ENCODE measurements at regions not wholly inside any gene's neighbourhood (a gene's known extent, or its start where the extent isn't known, plus 50 kb on each side); places are given as distances from the start of the nearest gene placed in this dataset.

DNA sequence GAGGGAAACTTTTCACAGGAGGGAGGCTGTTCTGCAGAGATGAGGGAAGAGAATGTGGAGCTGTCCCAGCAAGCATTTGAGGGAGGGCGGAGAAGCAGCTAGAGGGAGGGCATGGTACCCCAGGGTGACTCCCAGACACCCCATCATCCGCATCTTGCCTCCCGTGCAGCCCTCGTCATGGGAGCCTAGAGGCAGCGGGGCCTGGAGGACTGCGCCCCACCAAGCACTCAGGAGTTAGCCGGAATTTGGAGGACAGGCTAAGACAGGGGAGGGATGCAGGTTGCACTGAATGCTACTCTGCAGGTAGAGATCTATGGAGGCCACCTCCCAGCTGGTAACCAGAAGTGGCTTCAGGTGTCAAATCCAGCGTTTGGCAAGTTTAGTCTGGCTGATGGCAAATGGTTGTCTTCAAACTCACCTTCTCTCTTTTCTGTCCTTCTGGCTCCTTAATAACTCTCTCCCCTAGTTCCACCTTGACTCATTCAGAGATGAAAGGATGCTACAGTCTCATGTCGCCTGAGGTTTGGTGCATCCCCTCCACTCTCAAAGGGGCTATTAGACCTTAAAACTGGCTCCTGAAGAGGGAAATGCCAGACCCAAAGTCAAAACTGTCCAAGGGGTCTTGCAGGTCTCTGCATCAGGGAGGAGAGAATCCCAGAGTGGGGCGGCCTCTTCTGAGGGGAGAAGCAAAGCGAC, 155.9 kb upstream of the TLE3 start:
- Histone ChIP-seq H3K27ac (ENCODE audit: insufficient read depth, low read length) (no peak overlapping the region), H4K5ac (ENCODE audit: low read depth, low read length) (no peak overlapping the region), H2AK9ac (replicated peaks; ENCODE audit: low read depth, low read length, poor library complexity) (no peak overlapping the region), H2BK5ac (ENCODE audit: low read depth, low read length, poor library complexity, severe bottlenecking) (no peak overlapping the region), H3K4me1 (ENCODE audit: control insufficient read depth, insufficient read depth, low read length) (no peaks in the 10 kb centered on the region), H4K20me1 (ENCODE audit: insufficient read depth, low read length) (no peaks in the 10 kb centered on the region), H3K4me2 (ENCODE audit: low read depth, low read length) (no peak overlapping the region), H3K14ac (replicated peaks; ENCODE audit: low read depth, low read length) (no peak overlapping the region), H2BK120ac (ENCODE audit: low read depth, low read length) (no peak overlapping the region), H3K18ac (ENCODE audit: low read depth, low read length) (no peak overlapping the region), H3K4me3 (ENCODE audit: insufficient read depth, low read depth, low read length) (no peak overlapping the region), H3K9ac (ENCODE audit: low read depth, low read length) (no peak overlapping the region), H3K9me3 (ENCODE audit: control insufficient read depth, insufficient read depth, low read length) (peaks cover 5% of the 10 kb centered on the region; the same call in 1 of the 2 replicates), H2BK15ac (ENCODE audit: low read depth, low read length) (no peak overlapping the region), H3K27me3 (ENCODE audit: control insufficient read depth, insufficient read depth, low read length) (peaks cover 40% of the 10 kb centered on the region; the same call in 1 of the 2 replicates), H4K8ac (ENCODE audit: low read depth in 2 of 2, low read length in 2 of 2) (no peak overlapping the region), H3K23ac (ENCODE audit: low read depth, low read length) (no peak overlapping the region), H3K79me1 (ENCODE audit: low read depth in 1 of 2, low read length in 2 of 2) (no peaks in the 10 kb centered on the region), H3K36me3 (ENCODE audit: control insufficient read depth, insufficient read depth, low read length) (no peaks in the 10 kb centered on the region), H3K9me1 (ENCODE audit: insufficient read depth, low read length) (no peaks in the 10 kb centered on the region), H3K4ac (ENCODE audit: low read depth, low read length) (no peak overlapping the region), H3K56ac (ENCODE audit: extremely low read depth, insufficient read depth, low read length) (no peak overlapping the region), H2AK5ac (ENCODE audit: low read depth, low read length) (no peak overlapping the region), H4K91ac (ENCODE audit: insufficient read depth, low read depth, low read length) (no peak overlapping the region), H2AFZ (replicated peaks; ENCODE audit: low read length, poor library complexity) (no peak overlapping the region), H2BK20ac (ENCODE audit: low read depth, low read length) (no peak overlapping the region)
- dilution Hi-C loops (cut with HindIII; ENCODE audit: low sequenced_read_pairs, unreplicated experiment) (no loop called here), intact Hi-C loops (cut with micrococcal nuclease) (no loop called here), in situ Hi-C loops (cut with MboI; ENCODE audit: low sequenced_read_pairs) (no loop called here)
- ATAC-seq (ENCODE audit: low read depth): no peak
- BruUV-seq (replicated peaks): no TSS peak
- CTCF ChIA-PET: no interaction called here
- TF ChIP-seq, protein P1, sequence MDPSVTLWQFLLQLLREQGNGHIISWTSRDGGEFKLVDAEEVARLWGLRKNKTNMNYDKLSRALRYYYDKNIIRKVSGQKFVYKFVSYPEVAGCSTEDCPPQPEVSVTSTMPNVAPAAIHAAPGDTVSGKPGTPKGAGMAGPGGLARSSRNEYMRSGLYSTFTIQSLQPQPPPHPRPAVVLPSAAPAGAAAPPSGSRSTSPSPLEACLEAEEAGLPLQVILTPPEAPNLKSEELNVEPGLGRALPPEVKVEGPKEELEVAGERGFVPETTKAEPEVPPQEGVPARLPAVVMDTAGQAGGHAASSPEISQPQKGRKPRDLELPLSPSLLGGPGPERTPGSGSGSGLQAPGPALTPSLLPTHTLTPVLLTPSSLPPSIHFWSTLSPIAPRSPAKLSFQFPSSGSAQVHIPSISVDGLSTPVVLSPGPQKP (IDR thresholded peaks at IDR 0.05; ENCODE audit: borderline replicate concordance, low read depth, low read length): no peak
- TF ChIP-seq NFE2L2 (IDR thresholded peaks at IDR 0.05; ENCODE audit: low read depth, low read length) (no peak), RAD21 (IDR thresholded peaks at IDR 0.05; ENCODE audit: low read length) (no peak), RCOR1 (IDR thresholded peaks at IDR 0.05; ENCODE audit: insufficient replicate concordance, low read length) (no peak), CEBPB (IDR thresholded peaks at IDR 0.05; ENCODE audit: low read depth, low read length) (no peak), SMC3 (IDR thresholded peaks at IDR 0.05; ENCODE audit: low read depth, low read length) (no peak), RFX5 (IDR thresholded peaks at IDR 0.05; ENCODE audit: low read depth, low read length) (no peak), MAZ (IDR thresholded peaks at IDR 0.05; ENCODE audit: borderline replicate concordance, low read depth, low read length) (no peak), MXI1 (IDR thresholded peaks at IDR 0.05; ENCODE audit: borderline replicate concordance, low read depth, low read length) (no peak), FOS (IDR thresholded peaks at IDR 0.05; ENCODE audit: low read depth, low read length) (no peak), CHD1 (IDR thresholded peaks at IDR 0.05; ENCODE audit: low read depth, low read length) (no peak)
- TF ChIP-seq, protein P2, sequence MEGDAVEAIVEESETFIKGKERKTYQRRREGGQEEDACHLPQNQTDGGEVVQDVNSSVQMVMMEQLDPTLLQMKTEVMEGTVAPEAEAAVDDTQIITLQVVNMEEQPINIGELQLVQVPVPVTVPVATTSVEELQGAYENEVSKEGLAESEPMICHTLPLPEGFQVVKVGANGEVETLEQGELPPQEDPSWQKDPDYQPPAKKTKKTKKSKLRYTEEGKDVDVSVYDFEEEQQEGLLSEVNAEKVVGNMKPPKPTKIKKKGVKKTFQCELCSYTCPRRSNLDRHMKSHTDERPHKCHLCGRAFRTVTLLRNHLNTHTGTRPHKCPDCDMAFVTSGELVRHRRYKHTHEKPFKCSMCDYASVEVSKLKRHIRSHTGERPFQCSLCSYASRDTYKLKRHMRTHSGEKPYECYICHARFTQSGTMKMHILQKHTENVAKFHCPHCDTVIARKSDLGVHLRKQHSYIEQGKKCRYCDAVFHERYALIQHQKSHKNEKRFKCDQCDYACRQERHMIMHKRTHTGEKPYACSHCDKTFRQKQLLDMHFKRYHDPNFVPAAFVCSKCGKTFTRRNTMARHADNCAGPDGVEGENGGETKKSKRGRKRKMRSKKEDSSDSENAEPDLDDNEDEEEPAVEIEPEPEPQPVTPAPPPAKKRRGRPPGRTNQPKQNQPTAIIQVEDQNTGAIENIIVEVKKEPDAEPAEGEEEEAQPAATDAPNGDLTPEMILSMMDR (conservative IDR thresholded peaks at IDR 0.05; ENCODE audit: low read depth, low read length): no peak
- 100% methylated on average over 1 of the region's 11 CpGs; no CpG with 5 or more reads in 1 of the 2 experiments for WGBS, 2 experiments (ENCODE audit: extremely low coverage in 2 of 2, insufficient read length in 1 of 2)
- no peak for DNase-seq
- POLR2A ChIA-PET (ENCODE audit: unreplicated experiment): no interaction called here
